ENCODE measurements at regions not wholly inside any gene's neighbourhood (a gene's known extent, or its start where the extent isn't known, plus 50 kb on each side); places are given as distances from the start of the nearest gene placed in this dataset.

DNA sequence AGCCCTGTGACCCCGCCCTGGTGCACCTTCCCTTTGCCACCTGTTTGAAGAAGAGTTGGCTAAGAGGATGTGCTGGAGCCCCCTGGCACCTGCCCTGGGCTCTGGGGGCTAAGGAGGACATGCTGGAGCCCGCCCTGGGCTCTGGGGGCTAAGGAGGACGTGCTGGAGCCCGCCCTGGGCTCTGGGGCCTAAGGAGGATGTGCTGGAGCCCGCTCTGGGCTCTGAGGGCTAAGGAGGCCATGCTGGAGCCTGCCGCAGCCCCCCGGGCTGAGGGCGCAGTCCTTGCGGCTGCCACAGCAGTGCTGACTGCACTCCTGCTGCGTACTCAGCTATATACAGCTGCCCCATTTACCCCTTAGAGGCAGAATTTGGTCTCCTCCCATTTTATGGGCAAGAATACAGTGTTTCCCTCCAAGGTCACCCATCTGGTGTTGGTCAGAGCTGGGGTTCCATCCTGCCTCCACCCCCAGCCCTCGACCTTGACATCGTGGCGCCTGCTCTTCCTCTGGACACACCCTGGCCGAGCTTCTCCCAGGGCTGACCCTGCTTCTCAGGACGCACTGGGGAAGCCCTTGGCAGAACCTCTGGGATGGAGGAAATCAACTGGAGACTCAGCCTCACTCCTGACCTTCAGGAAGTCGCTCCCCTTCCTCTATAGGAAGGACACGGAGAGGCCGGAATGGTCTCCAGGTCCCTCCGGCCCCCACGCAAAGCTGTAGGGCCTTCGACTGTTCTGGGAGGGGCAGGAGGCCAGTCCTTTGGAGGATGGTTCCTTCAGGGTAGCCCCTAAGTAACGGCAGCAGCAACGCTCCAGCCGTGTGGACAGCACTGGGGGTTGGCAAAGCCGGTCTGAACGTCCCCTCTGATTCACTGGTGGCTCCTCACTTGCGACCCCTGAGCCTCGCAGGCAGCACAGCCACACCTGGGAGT, 65.0 kb upstream of the HPCAL1 start:
- no peak for DNase-seq (ENCODE audit: low spot score)

DNA sequence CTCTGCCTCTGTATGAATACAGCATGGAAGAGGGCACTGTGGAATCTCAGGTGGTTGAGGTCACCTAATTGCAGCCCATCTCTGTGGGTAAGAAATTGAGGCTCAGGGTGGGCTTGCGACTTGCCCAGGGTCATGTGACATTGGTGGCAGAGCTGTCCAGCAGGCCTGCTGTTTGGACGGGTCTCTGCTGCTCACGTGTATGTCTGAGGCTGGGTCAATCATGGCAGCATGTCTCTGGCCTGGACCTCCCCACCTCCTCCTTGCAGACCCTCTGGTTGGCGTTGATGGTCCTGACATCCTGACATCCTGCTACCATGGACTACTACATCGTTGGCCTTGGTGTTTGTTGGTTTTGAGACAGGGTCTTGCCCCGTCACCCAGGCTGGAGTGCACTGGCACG, 64.3 kb upstream of the HPCAL1 start:
- DNase-seq (ENCODE audit: low spot score): no peak

DNA sequence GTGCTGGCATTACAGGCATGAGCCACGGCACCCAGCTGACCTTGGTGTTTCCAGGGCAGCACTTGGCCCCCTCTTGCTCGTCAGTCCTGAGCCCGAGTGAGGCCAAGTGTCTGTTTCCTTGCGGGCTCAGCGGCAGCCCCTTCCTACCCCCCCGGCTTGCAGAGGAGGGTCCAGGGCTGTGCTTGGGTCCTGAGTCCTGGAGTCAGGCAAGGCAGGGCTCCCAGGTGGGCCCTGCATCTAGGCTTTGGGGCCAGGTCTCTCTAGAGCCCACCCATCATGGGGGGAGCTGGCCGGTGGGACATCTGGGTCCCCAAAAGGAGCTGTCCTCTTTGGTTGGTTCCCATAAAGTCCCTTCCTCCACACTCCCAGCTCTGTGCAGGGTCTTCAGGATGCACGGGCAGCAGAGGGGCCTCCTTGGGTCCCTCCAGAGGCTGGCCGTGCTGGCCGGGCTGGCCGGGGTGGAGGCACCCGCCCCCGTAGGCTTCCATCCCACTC, 63.7 kb upstream of the HPCAL1 start:
- DNase-seq (ENCODE audit: low spot score): no peak

DNA sequence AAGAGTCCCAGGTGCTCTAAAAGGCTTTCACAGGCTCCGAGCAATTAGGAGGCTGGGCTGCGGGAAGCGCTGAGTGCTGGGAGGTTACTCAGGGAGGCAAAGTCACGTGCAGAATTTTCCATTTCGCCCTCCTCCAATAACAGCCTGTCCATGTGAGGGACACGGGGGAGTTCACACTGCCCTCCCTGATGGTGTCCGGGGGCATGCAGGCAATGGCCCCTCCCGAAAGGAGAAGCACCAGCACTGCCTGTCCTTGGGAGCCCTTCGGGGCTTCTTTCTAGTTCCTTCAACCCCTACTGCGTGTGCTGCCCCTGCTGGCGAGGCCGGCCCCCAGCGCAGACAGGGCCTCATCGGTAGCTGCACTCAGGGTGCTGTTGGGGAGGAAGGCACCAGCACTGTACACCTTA, 63.1 kb upstream of the HPCAL1 start:
- DNase-seq (ENCODE audit: low spot score): peak; percentile 50

DNA sequence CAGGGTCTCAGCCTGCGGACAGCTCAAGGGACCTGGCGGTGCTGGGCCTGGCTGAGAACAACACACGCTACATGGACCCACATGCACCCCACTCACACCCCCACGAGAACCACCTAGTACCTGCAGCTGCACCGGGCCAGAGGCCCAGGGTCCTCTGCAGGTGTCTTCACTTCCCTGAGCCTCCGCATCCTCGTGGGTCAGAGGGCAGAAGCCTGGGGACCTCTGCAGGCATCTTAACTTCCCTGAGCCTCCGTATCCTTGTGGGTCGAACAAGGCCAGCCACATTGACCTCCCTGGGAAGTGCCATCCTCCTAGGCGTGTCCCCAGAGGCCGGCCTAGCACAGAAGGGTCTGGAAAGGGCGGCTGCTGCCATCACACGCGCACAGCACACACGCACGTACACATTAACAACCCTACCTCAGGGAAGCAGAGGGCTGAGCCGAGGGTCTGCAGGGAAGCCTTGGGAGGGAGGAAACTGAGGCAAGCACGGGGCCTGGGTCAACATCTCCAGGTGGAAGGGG, 62.5 kb upstream of the HPCAL1 start:
- no peak for DNase-seq (ENCODE audit: low spot score)

DNA sequence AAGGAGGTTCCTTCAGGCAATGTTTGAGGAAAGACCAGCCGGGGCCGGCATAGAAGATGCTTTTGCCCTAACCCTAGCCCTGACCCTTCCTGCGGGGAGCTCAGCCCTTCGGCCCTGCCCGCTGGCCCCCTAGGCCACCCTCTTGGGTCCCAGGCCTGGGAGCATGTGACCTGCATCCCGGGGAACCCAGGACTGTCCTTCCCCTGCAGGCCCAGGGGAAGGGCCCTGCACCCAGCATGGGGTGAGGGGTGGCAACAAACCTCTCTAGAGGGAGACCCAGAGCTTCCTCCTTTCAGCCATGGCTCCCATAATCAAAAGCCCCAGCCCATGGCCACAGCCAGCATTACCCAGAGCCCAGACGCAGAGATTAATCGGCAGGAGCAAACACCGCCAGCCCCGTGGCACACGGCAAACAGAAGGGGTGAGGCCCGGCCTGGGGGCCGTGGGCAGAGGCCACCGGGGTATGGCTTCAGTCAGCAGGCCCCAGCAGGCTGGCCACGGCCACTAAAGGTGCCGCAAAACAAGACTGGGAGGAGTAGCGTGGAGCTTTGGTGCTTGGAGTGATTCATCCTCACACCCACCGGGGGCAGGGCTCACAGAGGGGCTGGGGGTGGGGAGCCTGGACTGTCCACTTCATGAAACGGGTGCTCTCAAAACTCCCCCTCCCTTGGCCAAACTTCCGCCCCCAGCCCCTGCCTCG, 61.6 kb upstream of the HPCAL1 start:
- no peak for DNase-seq (ENCODE audit: low spot score)

DNA sequence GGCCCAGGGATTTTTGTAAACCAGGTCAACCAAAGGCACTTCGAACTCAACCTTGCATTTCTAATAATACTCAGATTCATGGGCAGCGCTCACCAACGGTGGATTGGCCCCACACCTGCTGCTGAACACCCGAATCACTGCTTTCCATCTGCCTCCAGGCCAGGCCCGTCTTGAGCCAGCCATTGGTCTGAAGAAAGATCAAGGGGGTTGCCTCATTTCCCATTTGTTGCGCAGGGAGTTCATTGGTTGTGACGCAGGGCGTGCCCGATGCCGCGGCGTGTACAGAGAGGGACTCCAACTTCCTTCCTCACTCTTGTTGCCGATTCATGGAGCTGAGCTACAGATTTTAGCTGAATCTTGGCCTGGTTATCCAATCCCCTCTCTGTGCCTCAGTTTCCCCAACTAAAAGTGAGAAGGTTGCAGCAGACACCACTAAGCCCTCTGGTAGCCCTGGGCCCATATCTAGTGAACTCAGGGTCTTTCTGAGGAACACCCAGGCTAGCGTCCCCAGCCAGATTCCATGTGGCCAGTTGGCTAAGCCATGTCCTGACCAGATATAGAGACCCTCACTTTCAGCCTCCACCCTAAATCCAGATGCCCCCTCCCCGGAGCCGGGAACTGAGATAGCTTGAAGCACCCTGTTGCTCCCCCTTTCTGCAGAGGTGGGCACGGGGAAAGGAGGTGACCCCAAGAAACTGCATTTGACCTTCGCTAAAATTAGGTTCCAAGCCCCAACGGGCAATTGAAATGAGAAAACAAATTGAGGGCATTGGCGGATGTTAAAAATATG, 60.9 kb upstream of the HPCAL1 start:
- no peak for DNase-seq (ENCODE audit: low spot score)

DNA sequence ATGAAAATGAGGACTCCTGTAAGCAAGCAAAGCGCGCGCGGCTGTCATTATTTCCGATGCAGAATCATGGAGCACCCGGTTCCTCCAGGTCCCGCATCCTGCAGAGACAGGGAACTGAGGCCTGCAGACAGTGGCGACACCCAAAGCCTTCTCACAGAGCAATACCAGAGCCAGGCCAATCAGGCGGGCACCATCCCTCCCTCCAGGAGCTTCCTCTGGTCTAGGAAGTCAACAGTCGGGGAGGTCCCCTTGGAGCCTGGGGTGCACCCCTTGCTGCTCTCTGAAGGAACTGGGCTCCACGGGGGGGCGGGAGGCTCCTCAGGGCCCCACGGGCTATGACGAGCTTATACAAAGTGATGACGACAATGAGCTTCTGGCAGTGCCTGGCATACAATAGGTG, 60.3 kb upstream of the HPCAL1 start:
- DNase-seq (ENCODE audit: low spot score): no peak

DNA sequence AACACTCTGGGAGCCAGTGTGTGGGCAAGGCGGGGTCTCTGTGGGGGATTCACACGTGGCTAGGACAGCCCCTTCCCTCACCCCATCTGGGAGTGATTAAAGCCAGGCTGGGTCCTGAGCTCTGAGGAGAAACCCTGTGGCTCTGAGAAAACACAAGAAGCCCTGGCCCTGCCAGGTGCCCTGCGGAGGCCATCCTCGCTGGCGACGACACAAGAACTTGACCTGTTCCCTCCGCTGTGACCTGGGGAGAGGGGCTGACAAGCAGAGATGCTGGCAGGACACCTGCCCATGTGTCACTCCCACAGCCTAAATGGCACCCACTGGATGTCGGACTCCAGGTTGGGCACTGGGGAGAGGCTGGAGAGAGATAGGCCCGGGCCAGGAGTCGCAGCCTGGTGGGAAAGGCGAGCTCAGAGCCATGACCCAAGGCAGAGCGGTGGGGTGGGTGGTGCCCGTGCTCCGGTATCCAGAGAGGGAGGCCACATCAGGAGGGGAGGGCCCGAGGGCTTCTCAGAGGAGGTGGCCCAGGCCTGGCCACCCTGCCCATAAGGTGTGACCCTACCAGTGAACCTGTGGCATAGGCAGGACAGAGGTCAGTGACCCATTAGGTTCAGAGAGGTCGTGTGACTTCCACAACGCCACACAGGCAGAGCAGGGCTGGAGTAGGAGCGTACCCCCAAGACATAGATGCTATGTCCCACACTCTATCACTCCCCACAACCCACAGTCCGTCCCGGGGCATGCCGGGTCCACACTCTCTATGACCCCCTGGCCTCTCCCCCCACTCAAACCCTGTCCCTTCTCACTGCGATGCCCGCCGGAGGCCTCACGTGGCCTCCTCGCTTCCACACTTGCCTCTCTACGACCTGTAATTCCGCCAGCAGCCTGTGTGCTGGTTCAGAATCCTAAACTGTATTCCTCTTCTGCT, 59.4 kb upstream of the HPCAL1 start:
- DNase-seq (ENCODE audit: low spot score): no peak

DNA sequence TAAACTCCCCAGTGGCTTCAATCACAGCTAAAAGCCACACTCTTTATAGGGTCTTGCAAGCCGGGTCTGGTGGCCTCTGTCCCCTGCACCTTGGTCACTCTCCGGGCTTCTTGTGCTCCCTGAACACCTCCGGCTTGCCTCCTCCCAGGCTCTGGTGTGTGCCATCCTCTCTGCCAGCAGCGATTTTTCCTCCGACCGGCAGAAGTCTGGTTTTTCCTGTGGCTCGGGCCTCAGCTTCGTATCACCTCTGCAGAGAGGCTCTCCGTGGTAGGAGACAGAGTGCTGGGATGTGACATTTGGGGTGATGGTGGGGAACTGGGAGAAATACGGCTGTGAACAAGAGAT, 58.8 kb upstream of the HPCAL1 start:
- DNase-seq (ENCODE audit: low spot score): no peak

DNA sequence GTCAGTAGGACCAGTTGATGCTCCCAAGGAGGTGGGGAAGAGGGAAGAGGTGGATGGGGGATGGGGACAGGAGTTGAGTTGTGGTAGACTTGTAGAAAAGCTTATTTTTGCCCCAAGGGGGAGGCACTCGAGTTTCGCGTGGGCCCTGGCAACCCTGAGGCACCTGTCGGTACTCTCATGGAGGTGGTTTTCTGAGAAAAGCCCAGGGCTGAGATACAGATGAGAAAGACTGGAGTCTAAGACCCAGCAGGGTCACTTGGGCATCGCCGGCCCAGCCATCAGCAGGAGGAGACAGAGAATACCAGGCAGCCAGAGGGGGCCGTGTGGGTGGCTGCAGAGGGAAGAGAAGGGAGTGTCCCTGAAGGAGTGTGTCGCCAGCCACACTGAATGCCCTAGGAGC, 57.7 kb upstream of the HPCAL1 start:
- DNase-seq (ENCODE audit: low spot score): no peak

DNA sequence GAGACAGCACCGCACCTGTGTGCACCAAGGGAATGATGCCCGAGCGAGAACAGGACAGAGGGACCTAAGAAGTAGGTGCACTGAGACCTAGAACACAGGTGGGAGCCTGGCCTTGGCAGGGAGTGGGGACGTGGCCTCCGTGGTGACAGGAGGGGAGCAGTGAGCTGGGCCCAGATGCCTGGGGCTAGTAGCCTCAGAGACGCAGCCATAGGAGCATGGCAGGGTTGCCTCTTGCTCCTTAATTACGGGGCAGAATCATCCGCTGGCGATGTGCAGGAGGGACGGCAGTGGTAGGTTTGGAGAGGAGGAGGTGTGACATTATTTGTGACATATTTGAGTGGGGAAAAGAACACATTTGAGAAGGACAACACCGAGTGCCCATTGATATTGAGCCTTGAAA, 57.0 kb upstream of the HPCAL1 start:
- no peak for DNase-seq (ENCODE audit: low spot score)

DNA sequence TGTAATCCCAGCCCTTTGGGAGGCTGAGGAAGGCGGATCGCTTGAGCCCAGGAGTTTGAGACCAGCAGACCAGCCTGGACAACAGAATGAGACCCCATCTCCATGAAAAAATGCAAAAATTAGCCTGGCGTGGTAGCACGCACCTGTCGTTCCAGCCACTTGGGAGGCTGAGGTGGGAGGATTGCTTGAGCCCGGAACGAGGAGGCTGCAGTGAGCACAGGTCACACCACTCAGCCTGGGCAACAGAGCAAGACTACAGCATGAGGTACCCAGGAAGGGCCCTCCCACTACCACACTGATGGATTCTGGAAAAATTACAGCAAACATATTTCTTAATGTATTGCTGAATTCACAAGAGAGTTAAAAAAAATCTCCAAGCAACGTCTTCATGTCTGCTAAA, 56.3 kb upstream of the HPCAL1 start:
- no peak for DNase-seq (ENCODE audit: low spot score)

DNA sequence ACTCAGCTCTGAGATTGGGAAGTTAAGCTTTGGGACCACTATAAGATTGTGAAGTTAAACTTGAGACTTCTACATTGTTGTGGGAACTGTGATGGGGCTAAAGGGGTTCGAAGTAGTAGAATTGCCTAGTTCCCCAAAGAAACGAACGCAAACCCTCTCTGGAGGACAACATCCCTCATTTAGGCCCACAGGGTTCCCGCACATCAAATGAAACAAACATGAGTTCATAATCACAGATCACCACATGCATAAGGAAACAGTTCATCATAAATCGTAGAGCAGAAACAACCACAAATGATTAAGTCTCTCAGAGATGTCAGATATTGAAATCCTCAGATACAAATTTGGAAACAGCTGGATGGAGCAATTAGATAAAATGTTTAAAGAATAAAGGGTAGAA, 55.9 kb upstream of the HPCAL1 start:
- no peak for DNase-seq (ENCODE audit: low spot score)

DNA sequence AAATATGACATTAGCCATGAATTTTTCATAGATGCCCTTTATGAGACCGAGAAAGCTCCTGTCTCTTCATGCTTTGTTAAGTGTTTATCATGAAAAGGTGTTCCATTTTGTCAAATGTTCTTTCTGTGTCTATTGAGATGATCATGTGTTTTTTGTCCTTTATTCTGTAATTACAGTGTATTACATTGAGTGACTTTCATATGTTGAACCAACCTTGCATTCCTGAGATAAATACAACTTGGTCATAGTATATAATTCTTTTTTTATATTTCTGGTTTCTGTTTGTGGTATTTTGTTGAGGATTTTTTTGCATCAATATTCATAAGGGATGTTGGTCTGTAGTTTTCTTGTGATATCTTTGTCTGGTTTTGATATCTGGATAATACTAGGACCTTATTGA, 52.9 kb upstream of the HPCAL1 start:
- DNase-seq (ENCODE audit: low spot score): no peak

DNA sequence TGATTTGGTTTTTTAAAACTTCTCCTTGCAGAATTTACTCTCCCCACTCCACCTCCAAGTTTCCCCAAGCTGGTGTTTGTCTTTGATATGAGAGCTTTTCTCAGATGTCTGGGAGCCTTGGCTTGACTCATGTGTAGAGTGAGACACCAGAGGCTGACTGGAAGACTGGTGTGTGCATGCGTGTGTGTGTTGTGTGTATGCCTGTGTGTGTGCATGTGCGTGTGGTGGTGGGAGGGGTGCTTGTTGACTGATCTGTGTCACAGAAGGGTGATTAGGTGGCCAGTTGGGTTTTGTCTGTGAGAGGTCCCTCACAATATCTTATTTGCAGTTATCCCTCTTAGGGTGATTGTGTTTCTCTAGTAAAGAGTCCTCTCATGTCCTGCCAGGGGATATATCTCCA, 50.5 kb upstream of the HPCAL1 start:
- no peak for DNase-seq (ENCODE audit: low spot score)

DNA sequence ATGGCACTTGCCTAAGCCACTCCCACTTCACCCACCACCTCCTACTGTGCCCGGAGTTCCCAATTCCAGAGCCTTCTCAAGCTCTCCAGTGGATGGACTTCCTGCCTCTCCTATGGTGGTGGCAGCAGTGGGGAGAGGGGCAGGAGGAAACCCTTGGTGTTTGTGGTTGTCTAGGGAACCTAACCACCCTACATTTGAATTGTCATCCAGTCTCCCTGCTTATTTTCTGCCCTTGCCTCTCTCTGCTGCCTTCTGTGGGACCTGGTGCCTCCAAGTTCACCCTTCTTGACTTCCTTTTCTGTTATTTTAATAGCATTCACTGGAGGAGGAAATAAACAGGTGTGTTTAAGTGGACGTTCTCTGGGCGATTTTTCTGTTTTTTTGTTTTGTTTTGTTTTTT, 50.0 kb upstream of the HPCAL1 start:
- no peak for DNase-seq (ENCODE audit: low spot score)

Data from HuH-7 (cell line).